MCF 10A (cell line): ENCODE measurements at regions not wholly inside any gene's neighbourhood (a gene's known extent, or its start where the extent isn't known, plus 50 kb on each side); places are given as distances from the start of the nearest gene placed in this dataset.

Experiments used
- BruUV-seq: library from RNA; stranded (reverse); fragments of 400-500 nt; replicated peaks from 2 replicates; lab custom pipeline; 2021; lab: Mats Ljungman, UMichigan
- CTCF ChIA-PET: fragments of 300-600 bp; sonication (Branson Sonifier 250); formaldehyde crosslinking; extraction: SDS; loops from one replicate; lab custom pipeline; 2021; ENCODE audit warnings: antibody characterized with exemption, inconsistent platforms; lab: Yijun Ruan, JAX
- POLR2A ChIA-PET: fragments of 300-600, 350-650 bp; sonication (Branson Sonifier 250); formaldehyde crosslinking; extraction: SDS; loops from one replicate; lab custom pipeline; 2020; ENCODE audit warnings: antibody characterized with exemption, inconsistent platforms; lab: Yijun Ruan, JAX
- DNase-seq: peaks from one replicate; pipeline ENCODE4 v3.0.0-alpha.2; 2018; ENCODE audit not compliant: unreplicated experiment
- H3K27ac Mint-ChIP-seq: one replicate; pipeline ENCODE4 v1.8.0; 2022; ENCODE audit warnings: mild to moderate bottlenecking, low read depth, mixed read lengths; ENCODE audit not compliant: unreplicated experiment
- H3K27me3 Mint-ChIP-seq: one replicate; pipeline ENCODE4 v1.8.0; 2022; ENCODE audit warnings: mixed read lengths; ENCODE audit not compliant: insufficient read depth, unreplicated experiment
- H3K36me3 Mint-ChIP-seq: one replicate; pipeline ENCODE4 v1.8.0; 2022; ENCODE audit warnings: mild to moderate bottlenecking, moderate library complexity, mixed read lengths; ENCODE audit not compliant: insufficient read depth, unreplicated experiment
- H3K4me1 Mint-ChIP-seq: one replicate; pipeline ENCODE4 v1.8.0; 2022; ENCODE audit warnings: mixed read lengths; ENCODE audit not compliant: insufficient read depth, unreplicated experiment
- H3K4me3 Mint-ChIP-seq: one replicate; pipeline ENCODE4 v1.8.0; 2022; ENCODE audit warnings: mild to moderate bottlenecking, moderate library complexity, mixed read lengths; ENCODE audit not compliant: unreplicated experiment
- H3K9me3 Mint-ChIP-seq: one replicate; pipeline ENCODE4 v1.8.0; 2022; ENCODE audit warnings: mixed read lengths; ENCODE audit not compliant: unreplicated experiment
- intact Hi-C: fragments of 100-400 bp; cut with micrococcal nuclease; formaldehyde crosslinking; loops from 2 replicates; pipeline ENCODE4 v1.14.1; 2022
- TF ChIP-seq, protein P1 (sequence below): fragments of 200-600 bp; IDR thresholded peaks from one replicate; pipeline ENCODE4 v1.8.0; 2022; ENCODE audit warnings: antibody characterized with exemption, mild to moderate bottlenecking; ENCODE audit not compliant: unreplicated experiment

DNA sequence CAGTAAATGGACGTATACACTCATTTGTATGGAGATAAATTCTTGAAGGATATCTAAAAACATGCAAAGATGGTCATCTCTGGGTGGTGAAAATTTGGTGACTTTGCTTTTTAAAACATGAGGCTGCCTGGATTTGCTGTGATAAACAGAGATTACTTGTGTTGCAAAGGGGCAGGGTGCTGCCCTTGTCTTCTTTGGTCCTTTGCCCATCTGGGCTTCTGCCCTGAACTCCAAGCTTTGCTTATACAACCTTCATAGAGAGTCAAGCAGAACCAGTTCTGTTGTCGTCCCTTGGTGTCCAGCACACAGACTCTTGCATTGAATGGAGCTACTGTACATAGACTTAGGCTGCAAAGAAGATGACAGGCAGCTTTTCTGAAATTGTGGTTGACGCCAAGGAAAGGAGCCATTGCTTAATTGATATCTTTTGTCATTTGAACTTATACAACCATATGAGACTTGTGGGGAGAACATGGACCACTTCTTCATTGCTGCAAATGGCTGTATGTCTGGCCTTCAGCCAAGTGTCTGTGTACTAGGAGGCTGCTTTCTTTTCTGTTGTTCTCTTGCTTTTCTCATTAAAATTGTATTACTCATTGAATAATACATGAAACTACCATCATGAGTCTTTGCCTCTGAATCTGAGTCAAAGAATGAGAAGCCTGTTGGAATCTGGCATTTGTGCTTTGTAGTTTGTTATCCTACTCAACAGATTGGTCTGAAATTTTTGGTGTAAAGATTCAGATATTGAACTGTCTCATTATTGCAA is 152.5 kb downstream of the DMRT2 start:
- intact Hi-C loops = no loop called here
- no peak overlapping the region for H3K27ac Mint-ChIP-seq
- no peaks in the 10 kb centered on the region for H3K36me3 Mint-ChIP-seq
- POLR2A ChIA-PET = no interaction called here
- H3K27me3 Mint-ChIP-seq = no peaks in the 10 kb centered on the region
- no peaks in the 10 kb centered on the region for H3K4me1 Mint-ChIP-seq
- peaks cover 15% of the 10 kb centered on the region for H3K9me3 Mint-ChIP-seq
- no peak overlapping the region for H3K4me3 Mint-ChIP-seq
- DNase-seq = no peak
- TF ChIP-seq, protein P1, sequence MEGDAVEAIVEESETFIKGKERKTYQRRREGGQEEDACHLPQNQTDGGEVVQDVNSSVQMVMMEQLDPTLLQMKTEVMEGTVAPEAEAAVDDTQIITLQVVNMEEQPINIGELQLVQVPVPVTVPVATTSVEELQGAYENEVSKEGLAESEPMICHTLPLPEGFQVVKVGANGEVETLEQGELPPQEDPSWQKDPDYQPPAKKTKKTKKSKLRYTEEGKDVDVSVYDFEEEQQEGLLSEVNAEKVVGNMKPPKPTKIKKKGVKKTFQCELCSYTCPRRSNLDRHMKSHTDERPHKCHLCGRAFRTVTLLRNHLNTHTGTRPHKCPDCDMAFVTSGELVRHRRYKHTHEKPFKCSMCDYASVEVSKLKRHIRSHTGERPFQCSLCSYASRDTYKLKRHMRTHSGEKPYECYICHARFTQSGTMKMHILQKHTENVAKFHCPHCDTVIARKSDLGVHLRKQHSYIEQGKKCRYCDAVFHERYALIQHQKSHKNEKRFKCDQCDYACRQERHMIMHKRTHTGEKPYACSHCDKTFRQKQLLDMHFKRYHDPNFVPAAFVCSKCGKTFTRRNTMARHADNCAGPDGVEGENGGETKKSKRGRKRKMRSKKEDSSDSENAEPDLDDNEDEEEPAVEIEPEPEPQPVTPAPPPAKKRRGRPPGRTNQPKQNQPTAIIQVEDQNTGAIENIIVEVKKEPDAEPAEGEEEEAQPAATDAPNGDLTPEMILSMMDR = no peak
- no TSS peak for BruUV-seq
- CTCF ChIA-PET = interaction anchor here (0.5 kb wide), 1 partner anchor 291 kb away, joined by 3 read pairs; no protein-coding TSS in a partner anchor

DNA sequence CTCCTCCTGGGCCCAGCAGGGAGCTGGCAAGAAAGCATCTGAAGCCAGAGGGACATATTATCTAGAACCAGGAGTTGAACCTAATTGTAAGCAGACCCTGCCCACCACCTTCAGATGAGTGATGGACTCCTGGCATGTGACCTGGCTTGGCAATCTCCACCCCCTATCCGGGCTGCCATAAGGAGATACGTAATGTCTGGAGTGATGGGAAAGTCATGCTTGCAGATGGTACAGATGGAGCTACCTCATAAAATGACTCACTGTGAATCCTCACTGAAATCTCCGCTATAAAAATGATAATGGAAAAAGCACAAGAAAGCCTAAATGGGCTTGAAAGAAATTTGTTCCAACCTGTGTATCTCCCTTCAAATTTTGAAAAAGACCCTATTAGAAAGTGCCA is 157.5 kb downstream of the DMRT2 start:
- POLR2A ChIA-PET = no interaction called here
- TF ChIP-seq, protein P1 = no peak
- intact Hi-C loops = no loop called here
- no peak overlapping the region for H3K27ac Mint-ChIP-seq
- no TSS peak for BruUV-seq
- H3K4me1 Mint-ChIP-seq = peaks cover 8% of the 10 kb centered on the region
- H3K36me3 Mint-ChIP-seq = no peaks in the 10 kb centered on the region
- H3K9me3 Mint-ChIP-seq = peaks cover 15% of the 10 kb centered on the region
- no peaks in the 10 kb centered on the region for H3K27me3 Mint-ChIP-seq
- DNase-seq = no peak
- no peak overlapping the region for H3K4me3 Mint-ChIP-seq
- CTCF ChIA-PET = interaction anchor here (0.6 kb wide), 1 partner anchor 204 kb away, joined by 4 read pairs; no protein-coding TSS in a partner anchor

DNA sequence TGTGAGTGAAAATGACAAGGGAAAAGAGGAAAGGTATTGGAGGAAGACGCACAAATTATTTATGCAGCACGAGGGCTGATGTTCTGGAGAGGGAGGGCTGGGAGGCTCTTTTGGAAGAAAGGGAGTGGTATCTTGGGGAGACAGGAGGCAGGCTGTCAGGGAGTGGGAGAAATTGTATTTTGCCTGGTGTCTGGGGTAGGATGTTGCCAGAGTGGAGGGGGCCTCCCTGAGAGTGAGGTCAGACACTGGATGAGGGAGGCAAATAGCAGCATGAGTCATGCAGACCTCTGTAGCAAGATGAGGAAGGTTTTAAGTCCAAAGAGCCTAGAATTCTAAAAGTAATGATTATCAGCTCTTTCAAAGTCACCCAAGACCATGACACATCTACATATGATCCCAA is 158.0 kb downstream of the DMRT2 start:
- intact Hi-C loops = no loop called here
- peaks cover 15% of the 10 kb centered on the region for H3K9me3 Mint-ChIP-seq
- ChIA-PET POLR2A (no interaction called here), CTCF (no interaction called here)
- no peaks in the 10 kb centered on the region for H3K36me3 Mint-ChIP-seq
- TF ChIP-seq, protein P1 = no peak
- H3K4me1 Mint-ChIP-seq = peaks cover 8% of the 10 kb centered on the region
- no peak for DNase-seq
- H3K27me3 Mint-ChIP-seq = no peaks in the 10 kb centered on the region
- BruUV-seq = no TSS peak
- no peak overlapping the region for H3K27ac Mint-ChIP-seq
- no peak overlapping the region for H3K4me3 Mint-ChIP-seq

DNA sequence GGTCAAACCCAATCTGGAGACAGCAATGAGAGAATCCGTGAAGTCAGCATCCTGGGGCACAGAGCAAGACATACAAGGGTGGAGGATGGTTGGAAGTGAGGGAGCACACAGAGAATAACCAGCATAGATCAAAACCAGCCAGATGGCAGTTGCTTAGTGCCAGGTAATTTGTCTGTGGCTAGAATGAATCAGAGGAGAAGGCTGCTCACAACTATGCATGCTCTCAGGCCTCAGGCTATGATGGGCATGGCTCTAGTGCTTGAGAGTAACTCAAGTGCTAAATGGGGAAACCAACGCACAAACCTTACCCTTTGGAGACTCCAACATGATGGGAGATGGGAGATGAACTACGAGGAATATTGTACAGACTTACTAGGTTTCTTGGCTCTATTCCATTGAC is 160.8 kb downstream of the DMRT2 start:
- H3K9me3 Mint-ChIP-seq = peaks cover 15% of the 10 kb centered on the region
- ChIA-PET POLR2A (no interaction called here), CTCF (no interaction called here)
- no peaks in the 10 kb centered on the region for H3K36me3 Mint-ChIP-seq
- BruUV-seq = no TSS peak
- H3K27me3 Mint-ChIP-seq = no peaks in the 10 kb centered on the region
- H3K4me3 Mint-ChIP-seq = no peak overlapping the region
- intact Hi-C loops = no loop called here
- no peak for DNase-seq
- no peak overlapping the region for H3K27ac Mint-ChIP-seq
- peaks cover 8% of the 10 kb centered on the region for H3K4me1 Mint-ChIP-seq
- TF ChIP-seq, protein P1 = no peak
